ENCODE measurements at regions not wholly inside any gene's neighbourhood (a gene's known extent, or its start where the extent isn't known, plus 50 kb on each side); places are given as distances from the start of the nearest gene placed in this dataset.
"Not testable (repeated sequence)": the region's sequence is repeated elsewhere in the genome, so short reads cannot be mapped to it uniquely, and the experiment has no call there.

GRCh38 chr10:33028515-33028914 is 70.5 kb upstream of the ITGB1 start:
- not testable (repeated sequence) for TF ChIP-seq CTCF, POLR2A, EP300 (IDR thresholded peaks at IDR 0.05)
